ENCODE measurements at regions not wholly inside any gene's neighbourhood (a gene's known extent, or its start where the extent isn't known, plus 50 kb on each side); places are given as distances from the start of the nearest gene placed in this dataset.

- Histone ChIP-seq H3K36me3 (ENCODE audit: insufficient read depth, low read length) (no peaks in the 10 kb centered on the region), H2AFZ (ENCODE audit: low read length) (no peak overlapping the region)
- no peak for DNase-seq
These were observed 621.2 kb upstream of the CDH6 start for GRCh38 chr5:30572279-30572678.

GRCh38 chr5:30561771-30562170 lies 631.7 kb upstream of the CDH6 start:
- no peak overlapping the region for H3K4me3 ChIP-seq (ENCODE audit: low read length)

More at GRCh38 chr5:30572279-30572678, 621.2 kb upstream of the CDH6 start:
- no peak overlapping the region for H3K9ac ChIP-seq (ENCODE audit: low read length)
- no peak overlapping the region for H3K27ac ChIP-seq (ENCODE audit: low read length)
- H3K27me3 ChIP-seq (ENCODE audit: low read length) = no peaks in the 10 kb centered on the region
- H3K4me1 ChIP-seq (ENCODE audit: low read length) = no peaks in the 10 kb centered on the region
- H3K4me3 ChIP-seq (ENCODE audit: low read length) = no peak overlapping the region
- no peaks in the 10 kb centered on the region for H3K79me2 ChIP-seq (ENCODE audit: low read length)
- H3K9me3 ChIP-seq (ENCODE audit: low read length) = peaks cover 15% of the 10 kb centered on the region
- no peaks in the 10 kb centered on the region for H3K9me2 ChIP-seq (replicated peaks; ENCODE audit: insufficient read depth, low read length)
- no peaks in the 10 kb centered on the region for H4K20me1 ChIP-seq (ENCODE audit: insufficient read depth, low read depth, low read length)
- no peak overlapping the region for H3K4me2 ChIP-seq (ENCODE audit: low read depth, low read length, poor library complexity, severe bottlenecking)

GRCh38 chr5:30551618-30552017 lies 641.9 kb upstream of the CDH6 start:
- H3K27me3 ChIP-seq (ENCODE audit: low read length) = no peaks in the 10 kb centered on the region
- H3K9me3 ChIP-seq (ENCODE audit: low read length) = peaks cover 16% of the 10 kb centered on the region; the same call in 1 of the 2 replicates
- H3K9me2 ChIP-seq (replicated peaks; ENCODE audit: insufficient read depth, low read length) = no peaks in the 10 kb centered on the region
- no peak for DNase-seq
- H3K9ac ChIP-seq (ENCODE audit: low read length) = no peak overlapping the region
- H3K27ac ChIP-seq (ENCODE audit: low read length) = no peak overlapping the region
- no peaks in the 10 kb centered on the region for H3K79me2 ChIP-seq (ENCODE audit: low read length)
- no peak overlapping the region for H3K4me2 ChIP-seq (ENCODE audit: low read depth, low read length, poor library complexity, severe bottlenecking)
- no peaks in the 10 kb centered on the region for H3K4me1 ChIP-seq (ENCODE audit: low read length)
- no peaks in the 10 kb centered on the region for H4K20me1 ChIP-seq (ENCODE audit: insufficient read depth, low read depth, low read length)
- H2AFZ ChIP-seq (ENCODE audit: low read length) = no peak overlapping the region
- no peaks in the 10 kb centered on the region for H3K36me3 ChIP-seq (ENCODE audit: insufficient read depth, low read length)
- no peak overlapping the region for H3K4me3 ChIP-seq (ENCODE audit: low read length)

More at GRCh38 chr5:30561771-30562170, 631.7 kb upstream of the CDH6 start:
- H3K9ac ChIP-seq (ENCODE audit: low read length) = no peak overlapping the region
- H2AFZ ChIP-seq (ENCODE audit: low read length) = no peak overlapping the region
- no peaks in the 10 kb centered on the region for H3K79me2 ChIP-seq (ENCODE audit: low read length)
- H3K9me2 ChIP-seq (replicated peaks; ENCODE audit: insufficient read depth, low read length) = no peaks in the 10 kb centered on the region
- H3K27me3 ChIP-seq (ENCODE audit: low read length) = no peaks in the 10 kb centered on the region
- no peak for DNase-seq
- H3K9me3 ChIP-seq (ENCODE audit: low read length) = peaks cover 12% of the 10 kb centered on the region
- H3K4me1 ChIP-seq (ENCODE audit: low read length) = no peaks in the 10 kb centered on the region
- H3K27ac ChIP-seq (ENCODE audit: low read length) = no peak overlapping the region
- no peak overlapping the region for H3K4me2 ChIP-seq (ENCODE audit: low read depth, low read length, poor library complexity, severe bottlenecking)
- H4K20me1 ChIP-seq (ENCODE audit: insufficient read depth, low read depth, low read length) = no peaks in the 10 kb centered on the region
- H3K36me3 ChIP-seq (ENCODE audit: insufficient read depth, low read length) = no peaks in the 10 kb centered on the region

- no peaks in the 10 kb centered on the region for H3K79me2 ChIP-seq (ENCODE audit: low read length)
- H3K9ac ChIP-seq (ENCODE audit: low read length) = no peak overlapping the region
- H3K4me2 ChIP-seq (ENCODE audit: low read depth, low read length, poor library complexity, severe bottlenecking) = no peak overlapping the region
- no peak overlapping the region for H3K27ac ChIP-seq (ENCODE audit: low read length)
- H4K20me1 ChIP-seq (ENCODE audit: insufficient read depth, low read depth, low read length) = no peaks in the 10 kb centered on the region
- H3K4me1 ChIP-seq (ENCODE audit: low read length) = no peaks in the 10 kb centered on the region
- peaks cover 11% of the 10 kb centered on the region; the same call in 1 of the 2 replicates for H3K9me3 ChIP-seq (ENCODE audit: low read length)
- H3K9me2 ChIP-seq (replicated peaks; ENCODE audit: insufficient read depth, low read length) = no peaks in the 10 kb centered on the region
- H2AFZ ChIP-seq (ENCODE audit: low read length) = no peak overlapping the region
- H3K36me3 ChIP-seq (ENCODE audit: insufficient read depth, low read length) = no peaks in the 10 kb centered on the region
- no peak for DNase-seq
- H3K4me3 ChIP-seq (ENCODE audit: low read length) = no peak overlapping the region
- H3K27me3 ChIP-seq (ENCODE audit: low read length) = no peaks in the 10 kb centered on the region
These were observed 644.7 kb upstream of the CDH6 start for GRCh38 chr5:30548580-30549305.

- H3K9me2 ChIP-seq (replicated peaks; ENCODE audit: insufficient read depth, low read length) = no peaks in the 10 kb centered on the region
- peaks cover 30% of the 10 kb centered on the region for H3K9me3 ChIP-seq (ENCODE audit: low read length)
- no peaks in the 10 kb centered on the region for H3K4me1 ChIP-seq (ENCODE audit: low read length)
- no peak overlapping the region for H3K9ac ChIP-seq (ENCODE audit: low read length)
- H3K79me2 ChIP-seq (ENCODE audit: low read length) = no peaks in the 10 kb centered on the region
- no peaks in the 10 kb centered on the region for H4K20me1 ChIP-seq (ENCODE audit: insufficient read depth, low read depth, low read length)
- H3K4me2 ChIP-seq (ENCODE audit: low read depth, low read length, poor library complexity, severe bottlenecking) = no peak overlapping the region
- no peaks in the 10 kb centered on the region for H3K36me3 ChIP-seq (ENCODE audit: insufficient read depth, low read length)
- H3K27me3 ChIP-seq (ENCODE audit: low read length) = no peaks in the 10 kb centered on the region
- H3K27ac ChIP-seq (ENCODE audit: low read length) = no peak overlapping the region
- DNase-seq = no peak
- H2AFZ ChIP-seq (ENCODE audit: low read length) = no peak overlapping the region
- no peak overlapping the region for H3K4me3 ChIP-seq (ENCODE audit: low read length)
These were observed 653.3 kb upstream of the CDH6 start for GRCh38 chr5:30540150-30540549.

- Histone ChIP-seq H3K4me2 (ENCODE audit: low read depth, low read length, poor library complexity, severe bottlenecking) (no peak overlapping the region), H3K27ac (ENCODE audit: low read length) (no peak overlapping the region), H3K9me3 (ENCODE audit: low read length) (peaks cover 28% of the 10 kb centered on the region), H3K4me1 (ENCODE audit: low read length) (no peaks in the 10 kb centered on the region), H3K4me3 (ENCODE audit: low read length) (no peak overlapping the region), H3K9ac (ENCODE audit: low read length) (no peak overlapping the region), H3K27me3 (ENCODE audit: low read length) (no peaks in the 10 kb centered on the region), H2AFZ (ENCODE audit: low read length) (no peak overlapping the region), H3K36me3 (ENCODE audit: insufficient read depth, low read length) (no peaks in the 10 kb centered on the region), H3K79me2 (ENCODE audit: low read length) (no peaks in the 10 kb centered on the region), H4K20me1 (ENCODE audit: insufficient read depth, low read depth, low read length) (no peaks in the 10 kb centered on the region), H3K9me2 (replicated peaks; ENCODE audit: insufficient read depth, low read length) (no peaks in the 10 kb centered on the region)
- DNase-seq = no peak
These were observed 654.4 kb upstream of the CDH6 start for GRCh38 chr5:30539004-30539634.

GRCh38 chr5:30525353-30525752 lies 668.1 kb upstream of the CDH6 start:
- H3K9me3 ChIP-seq (ENCODE audit: low read length) = peaks cover 10% of the 10 kb centered on the region; the same call in 1 of the 2 replicates

GRCh38 chr5:30524428-30524827 lies 669.1 kb upstream of the CDH6 start:
- Histone ChIP-seq H4K20me1 (ENCODE audit: insufficient read depth, low read depth, low read length) (no peaks in the 10 kb centered on the region), H3K9me2 (replicated peaks; ENCODE audit: insufficient read depth, low read length) (no peaks in the 10 kb centered on the region), H3K79me2 (ENCODE audit: low read length) (no peaks in the 10 kb centered on the region), H3K4me1 (ENCODE audit: low read length) (no peaks in the 10 kb centered on the region), H3K27ac (ENCODE audit: low read length) (no peak overlapping the region), H2AFZ (ENCODE audit: low read length) (no peak overlapping the region), H3K9me3 (ENCODE audit: low read length) (peaks cover 6% of the 10 kb centered on the region; the same call in 1 of the 2 replicates), H3K4me3 (ENCODE audit: low read length) (no peak overlapping the region), H3K27me3 (ENCODE audit: low read length) (no peaks in the 10 kb centered on the region), H3K36me3 (ENCODE audit: insufficient read depth, low read length) (no peaks in the 10 kb centered on the region), H3K9ac (ENCODE audit: low read length) (no peak overlapping the region), H3K4me2 (ENCODE audit: low read depth, low read length, poor library complexity, severe bottlenecking) (no peak overlapping the region)
- no peak for DNase-seq

More at GRCh38 chr5:30525353-30525752, 668.1 kb upstream of the CDH6 start:
- H3K79me2 ChIP-seq (ENCODE audit: low read length) = no peaks in the 10 kb centered on the region
- H3K36me3 ChIP-seq (ENCODE audit: insufficient read depth, low read length) = no peaks in the 10 kb centered on the region
- no peaks in the 10 kb centered on the region for H3K4me1 ChIP-seq (ENCODE audit: low read length)
- no peak for DNase-seq
- no peaks in the 10 kb centered on the region for H4K20me1 ChIP-seq (ENCODE audit: insufficient read depth, low read depth, low read length)
- no peak overlapping the region for H2AFZ ChIP-seq (ENCODE audit: low read length)
- no peak overlapping the region for H3K4me2 ChIP-seq (ENCODE audit: low read depth, low read length, poor library complexity, severe bottlenecking)
- H3K4me3 ChIP-seq (ENCODE audit: low read length) = no peak overlapping the region
- no peak overlapping the region for H3K27ac ChIP-seq (ENCODE audit: low read length)
- H3K9me2 ChIP-seq (replicated peaks; ENCODE audit: insufficient read depth, low read length) = no peaks in the 10 kb centered on the region
- H3K27me3 ChIP-seq (ENCODE audit: low read length) = no peaks in the 10 kb centered on the region
- H3K9ac ChIP-seq (ENCODE audit: low read length) = no peak overlapping the region

All from Karpas-422 (cell line).